ENCODE measurements at regions not wholly inside any gene's neighbourhood (a gene's known extent, or its start where the extent isn't known, plus 50 kb on each side); places are given as distances from the start of the nearest gene placed in this dataset.

DNA sequence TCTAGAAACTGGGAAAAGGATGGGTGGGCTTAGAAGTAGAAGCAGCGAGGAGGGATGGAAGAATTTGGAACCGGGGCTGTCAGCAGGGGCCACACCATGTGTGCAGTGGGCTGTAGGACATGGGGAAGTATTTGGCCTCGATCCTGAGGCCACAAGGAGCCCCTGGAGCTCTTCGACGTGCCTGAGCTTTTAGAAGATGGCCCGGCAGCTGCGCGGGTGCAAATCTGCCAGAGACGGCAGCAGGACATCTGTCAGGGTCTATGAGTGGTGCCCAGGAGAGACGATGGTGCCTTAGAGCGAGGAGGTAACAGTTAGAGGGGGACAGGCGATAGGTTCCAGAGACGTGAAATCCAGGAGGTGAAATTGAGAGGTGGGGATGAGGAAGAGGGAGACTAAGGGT is 321.1 kb downstream of the UACA start:
- DNase-seq (ENCODE audit: low read depth in 2 of 2), result no peak
- Histone ChIP-seq H3K36me3 (ENCODE audit: control insufficient read depth, insufficient read depth, low read length) (no peaks in the 10 kb centered on the region), H3K27ac (ENCODE audit: insufficient read depth, low read length) (no peak overlapping the region), H3K9ac (ENCODE audit: insufficient read depth, low read length) (no peak overlapping the region), H4K20me1 (ENCODE audit: control insufficient read depth, extremely low read depth, insufficient read depth, low read length) (no peaks in the 10 kb centered on the region), H2AFZ (ENCODE audit: low read length) (no peak overlapping the region), H3K27me3 (ENCODE audit: control insufficient read depth, insufficient read depth, low read length) (peaks cover 37% of the 10 kb centered on the region), H3K4me2 (ENCODE audit: extremely low read depth, insufficient read depth, low read length) (no peak overlapping the region), H3K79me2 (ENCODE audit: control insufficient read depth, insufficient read depth, low read length) (no peaks in the 10 kb centered on the region), H3K4me3 (replicated peaks in 1 of 4; ENCODE audit: control extremely low read depth in 1 of 4, insufficient read depth in 1 of 4, low read depth in 3 of 4, low read length in 4 of 4) (no peak overlapping the region), H3K9me3 (ENCODE audit: control insufficient read depth, insufficient read depth, low read depth, low read length) (no peaks in the 10 kb centered on the region), H3K4me1 (ENCODE audit: control insufficient read depth, extremely low read depth, insufficient read depth, low read length) (no peaks in the 10 kb centered on the region)
- no peak for TF ChIP-seq EZH2 (IDR thresholded peaks at IDR 0.05; ENCODE audit: low read length, missing control alignments)
- TF ChIP-seq, protein P1, sequence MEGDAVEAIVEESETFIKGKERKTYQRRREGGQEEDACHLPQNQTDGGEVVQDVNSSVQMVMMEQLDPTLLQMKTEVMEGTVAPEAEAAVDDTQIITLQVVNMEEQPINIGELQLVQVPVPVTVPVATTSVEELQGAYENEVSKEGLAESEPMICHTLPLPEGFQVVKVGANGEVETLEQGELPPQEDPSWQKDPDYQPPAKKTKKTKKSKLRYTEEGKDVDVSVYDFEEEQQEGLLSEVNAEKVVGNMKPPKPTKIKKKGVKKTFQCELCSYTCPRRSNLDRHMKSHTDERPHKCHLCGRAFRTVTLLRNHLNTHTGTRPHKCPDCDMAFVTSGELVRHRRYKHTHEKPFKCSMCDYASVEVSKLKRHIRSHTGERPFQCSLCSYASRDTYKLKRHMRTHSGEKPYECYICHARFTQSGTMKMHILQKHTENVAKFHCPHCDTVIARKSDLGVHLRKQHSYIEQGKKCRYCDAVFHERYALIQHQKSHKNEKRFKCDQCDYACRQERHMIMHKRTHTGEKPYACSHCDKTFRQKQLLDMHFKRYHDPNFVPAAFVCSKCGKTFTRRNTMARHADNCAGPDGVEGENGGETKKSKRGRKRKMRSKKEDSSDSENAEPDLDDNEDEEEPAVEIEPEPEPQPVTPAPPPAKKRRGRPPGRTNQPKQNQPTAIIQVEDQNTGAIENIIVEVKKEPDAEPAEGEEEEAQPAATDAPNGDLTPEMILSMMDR (conservative IDR thresholded peaks at IDR 0.05 in 1 of 2, IDR thresholded peaks at IDR 0.05 in 1 of 2; ENCODE audit: low read depth in 1 of 2, low read length in 2 of 2), result no peak

DNA sequence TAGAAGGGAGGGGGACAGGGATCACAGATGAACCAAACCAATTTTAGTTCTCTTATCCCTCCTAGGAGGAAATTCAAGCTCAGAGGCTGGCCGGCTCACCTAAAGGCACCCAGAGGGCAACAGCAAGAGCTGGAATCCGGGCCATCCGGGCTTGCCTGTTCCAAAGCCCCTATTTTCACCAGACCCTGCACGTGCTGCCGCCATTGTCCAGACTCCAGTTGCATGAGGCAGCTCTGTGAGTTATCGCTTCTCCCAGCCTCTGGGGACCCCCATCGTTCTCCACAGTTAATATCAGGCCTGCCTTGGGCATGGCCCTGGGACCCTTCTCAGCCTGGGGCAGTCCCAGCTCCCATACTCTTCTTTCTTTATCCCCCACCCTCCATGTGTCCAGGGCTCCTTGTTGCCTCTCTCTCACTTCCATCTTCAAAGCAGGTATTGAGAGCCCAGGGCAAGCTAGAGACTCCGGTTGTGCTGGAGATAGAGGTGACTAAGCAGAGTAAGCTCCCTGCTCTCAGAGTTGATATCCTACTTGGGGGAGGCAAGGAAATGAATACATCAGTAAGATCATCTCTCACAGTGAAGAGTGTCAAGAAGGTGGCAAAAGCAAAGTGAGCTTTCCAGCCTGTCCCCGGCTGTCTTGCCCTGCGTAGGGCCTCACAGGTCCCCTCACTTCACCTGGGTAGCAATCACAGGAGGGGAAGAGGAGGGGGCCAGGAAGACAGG is 322.8 kb downstream of the UACA start:
- H3K9me3 ChIP-seq (ENCODE audit: control insufficient read depth, insufficient read depth, low read depth, low read length), result no peaks in the 10 kb centered on the region
- no peaks in the 10 kb centered on the region for H4K20me1 ChIP-seq (ENCODE audit: control insufficient read depth, extremely low read depth, insufficient read depth, low read length)
- no peak overlapping the region for H2AFZ ChIP-seq (ENCODE audit: low read length)
- H3K4me2 ChIP-seq (ENCODE audit: extremely low read depth, insufficient read depth, low read length), result no peak overlapping the region
- H3K79me2 ChIP-seq (ENCODE audit: control insufficient read depth, insufficient read depth, low read length), result no peaks in the 10 kb centered on the region
- no peaks in the 10 kb centered on the region for H3K36me3 ChIP-seq (ENCODE audit: control insufficient read depth, insufficient read depth, low read length)
- no peak overlapping the region for H3K4me3 ChIP-seq (replicated peaks in 1 of 4; ENCODE audit: control extremely low read depth in 1 of 4, insufficient read depth in 1 of 4, low read depth in 3 of 4, low read length in 4 of 4)
- no peak overlapping the region for H3K27ac ChIP-seq (ENCODE audit: insufficient read depth, low read length)
- H3K9ac ChIP-seq (ENCODE audit: insufficient read depth, low read length), result no peak overlapping the region
- no peak for TF ChIP-seq EZH2 (IDR thresholded peaks at IDR 0.05; ENCODE audit: low read length, missing control alignments)
- TF ChIP-seq, protein P1 (conservative IDR thresholded peaks at IDR 0.05 in 1 of 2, IDR thresholded peaks at IDR 0.05 in 1 of 2; ENCODE audit: low read depth in 1 of 2, low read length in 2 of 2), result no peak
- peaks cover 40% of the 10 kb centered on the region for H3K27me3 ChIP-seq (ENCODE audit: control insufficient read depth, insufficient read depth, low read length)
- no peak for DNase-seq (ENCODE audit: low read depth in 2 of 2)
- no peaks in the 10 kb centered on the region for H3K4me1 ChIP-seq (ENCODE audit: control insufficient read depth, extremely low read depth, insufficient read depth, low read length)

DNA sequence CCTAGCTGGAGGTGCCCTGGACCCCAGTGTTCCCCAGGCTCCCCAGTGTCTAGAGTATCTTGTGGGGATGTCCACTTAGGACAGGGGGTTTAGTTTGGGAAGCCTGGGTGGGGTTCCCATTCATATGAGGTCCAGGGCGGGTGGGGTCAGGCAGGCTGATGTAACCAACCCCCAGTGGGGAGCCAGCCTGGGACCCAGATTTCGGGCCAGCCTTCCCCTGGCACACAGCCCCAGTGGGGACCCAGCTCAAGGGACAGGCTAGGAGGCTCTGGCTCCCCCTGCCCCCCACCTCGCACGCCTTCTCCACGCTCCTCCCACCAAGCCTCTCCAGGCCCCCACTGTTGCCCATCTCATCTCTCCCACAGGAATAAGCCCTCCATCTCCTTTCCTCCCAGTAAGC is 323.5 kb downstream of the UACA start:
- no peaks in the 10 kb centered on the region for H3K79me2 ChIP-seq (ENCODE audit: control insufficient read depth, insufficient read depth, low read length)
- peaks cover 35% of the 10 kb centered on the region for H3K27me3 ChIP-seq (ENCODE audit: control insufficient read depth, insufficient read depth, low read length)
- H3K9ac ChIP-seq (ENCODE audit: insufficient read depth, low read length), result no peak overlapping the region
- no peak for DNase-seq (ENCODE audit: low read depth in 2 of 2)
- H3K9me3 ChIP-seq (ENCODE audit: control insufficient read depth, insufficient read depth, low read depth, low read length), result no peaks in the 10 kb centered on the region
- no peak overlapping the region for H3K4me2 ChIP-seq (ENCODE audit: extremely low read depth, insufficient read depth, low read length)
- no peaks in the 10 kb centered on the region for H3K36me3 ChIP-seq (ENCODE audit: control insufficient read depth, insufficient read depth, low read length)
- H4K20me1 ChIP-seq (ENCODE audit: control insufficient read depth, extremely low read depth, insufficient read depth, low read length), result no peaks in the 10 kb centered on the region
- no peak overlapping the region for H3K27ac ChIP-seq (ENCODE audit: insufficient read depth, low read length)
- no peak overlapping the region for H3K4me3 ChIP-seq (replicated peaks in 1 of 4; ENCODE audit: control extremely low read depth in 1 of 4, insufficient read depth in 1 of 4, low read depth in 3 of 4, low read length in 4 of 4)
- no peak overlapping the region for H2AFZ ChIP-seq (ENCODE audit: low read length)
- no peaks in the 10 kb centered on the region for H3K4me1 ChIP-seq (ENCODE audit: control insufficient read depth, extremely low read depth, insufficient read depth, low read length)
- TF ChIP-seq, protein P1 (conservative IDR thresholded peaks at IDR 0.05 in 1 of 2, IDR thresholded peaks at IDR 0.05 in 1 of 2; ENCODE audit: low read depth in 1 of 2, low read length in 2 of 2), result no peak
- TF ChIP-seq EZH2 (IDR thresholded peaks at IDR 0.05; ENCODE audit: low read length, missing control alignments), result no peak
